ENCODE measurements at regions not wholly inside any gene's neighbourhood (a gene's known extent, or its start where the extent isn't known, plus 50 kb on each side); places are given as distances from the start of the nearest gene placed in this dataset.

GRCh38 chr18:77520767-77521166 lies 271.1 kb downstream of the GALR1 start:
- DNase-seq (ENCODE audit: low read depth), result no peak

DNA sequence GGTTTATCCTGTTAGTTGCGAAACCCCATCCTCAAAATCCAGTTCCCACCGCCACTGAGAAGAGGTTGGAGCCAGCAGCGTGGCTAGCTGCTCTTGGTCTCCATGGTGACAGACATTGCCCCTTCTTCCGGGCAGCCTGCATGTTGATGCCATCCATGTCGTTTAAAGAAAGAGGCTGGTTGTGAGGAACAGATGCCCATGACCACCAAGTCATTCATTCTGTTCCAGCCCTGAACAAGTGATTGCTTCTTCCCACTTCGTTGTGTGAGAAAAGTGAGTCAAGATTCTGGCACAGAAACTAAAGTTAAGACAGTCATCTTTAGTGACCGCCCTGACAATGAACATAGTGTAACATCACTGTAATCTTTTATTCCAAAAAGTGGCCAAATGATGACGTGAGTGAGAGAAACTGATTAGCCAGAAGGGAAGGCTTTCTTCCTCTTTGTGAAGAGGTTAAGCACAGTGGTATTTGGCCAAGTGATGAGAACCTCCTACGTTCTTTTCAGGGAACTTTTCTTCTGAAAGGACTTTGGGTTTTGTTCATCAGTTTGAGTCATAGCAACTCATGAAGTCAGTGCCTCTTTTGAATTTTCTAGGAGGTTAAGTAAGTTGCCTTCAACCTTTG lies 272.5 kb downstream of the GALR1 start:
- no peak for DNase-seq (ENCODE audit: low read depth)

GRCh38 chr18:77524909-77525308 lies 275.3 kb downstream of the GALR1 start:
- no peak for DNase-seq (ENCODE audit: low read depth)

DNA sequence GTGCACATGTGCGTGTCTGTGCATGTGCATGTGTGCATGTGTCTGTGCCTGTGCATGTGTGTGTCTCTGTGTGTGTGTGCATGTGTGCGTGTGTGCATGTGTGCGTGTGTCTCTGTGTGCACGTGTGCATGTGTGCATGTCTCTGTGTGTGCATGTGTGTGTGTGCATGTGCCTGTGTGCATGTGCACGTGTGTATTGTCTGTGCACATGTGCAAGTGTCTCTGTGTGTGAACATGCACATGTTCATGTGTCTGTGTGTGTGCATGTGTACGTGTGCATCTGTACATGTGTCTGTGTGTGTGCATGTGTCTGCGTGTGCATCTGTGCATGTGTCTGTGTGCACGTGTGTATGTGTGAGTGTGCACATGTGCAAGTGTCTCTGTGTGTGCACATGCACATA lies 277.3 kb downstream of the GALR1 start:
- no peak for DNase-seq (ENCODE audit: low read depth)

GRCh38 chr18:77528872-77529271 lies 279.2 kb downstream of the GALR1 start:
- DNase-seq (ENCODE audit: low read depth), result no peak

- no peak for DNase-seq (ENCODE audit: low read depth)
Measured at GRCh38 chr18:77529492-77530176, 280.0 kb downstream of the GALR1 start.

DNA sequence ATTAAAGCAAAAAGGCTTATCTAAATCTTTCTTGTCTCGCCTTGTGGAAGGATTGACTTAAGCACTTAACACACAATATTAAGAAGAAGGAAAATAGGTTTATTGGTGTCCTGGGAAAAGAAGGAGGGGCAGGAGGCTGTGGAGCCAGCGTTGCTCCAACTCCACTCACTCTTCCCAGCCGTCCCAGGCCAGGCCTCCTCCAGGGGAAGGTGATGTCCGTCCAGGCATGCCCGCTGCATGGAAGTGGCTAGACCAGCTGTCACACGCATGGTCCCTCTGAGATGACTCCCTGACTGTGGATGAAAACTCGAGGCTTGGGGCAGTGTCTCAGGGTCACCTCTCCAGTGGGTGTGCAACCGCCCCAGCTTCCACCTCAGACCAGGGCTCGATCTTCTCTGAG lies 281.1 kb downstream of the GALR1 start:
- DNase-seq (ENCODE audit: low read depth), result no peak

- DNase-seq (ENCODE audit: low read depth), result no peak
Measured at GRCh38 chr18:77539860-77540259, 290.2 kb downstream of the GALR1 start.

- DNase-seq (ENCODE audit: low read depth), result no peak
Measured at GRCh38 chr18:77544792-77545191, 295.1 kb downstream of the GALR1 start.

GRCh38 chr18:77547757-77548156 lies 298.1 kb downstream of the GALR1 start:
- DNase-seq (ENCODE audit: low read depth), result no peak

- no peak for DNase-seq (ENCODE audit: low read depth)
Measured at GRCh38 chr18:77548790-77549420, 299.3 kb downstream of the GALR1 start.

- DNase-seq (ENCODE audit: low read depth), result no peak
Measured at GRCh38 chr18:77550625-77551024, 301.0 kb downstream of the GALR1 start.

- DNase-seq (ENCODE audit: low read depth), result no peak
Measured at GRCh38 chr18:77551055-77551454, 301.4 kb downstream of the GALR1 start.

DNA sequence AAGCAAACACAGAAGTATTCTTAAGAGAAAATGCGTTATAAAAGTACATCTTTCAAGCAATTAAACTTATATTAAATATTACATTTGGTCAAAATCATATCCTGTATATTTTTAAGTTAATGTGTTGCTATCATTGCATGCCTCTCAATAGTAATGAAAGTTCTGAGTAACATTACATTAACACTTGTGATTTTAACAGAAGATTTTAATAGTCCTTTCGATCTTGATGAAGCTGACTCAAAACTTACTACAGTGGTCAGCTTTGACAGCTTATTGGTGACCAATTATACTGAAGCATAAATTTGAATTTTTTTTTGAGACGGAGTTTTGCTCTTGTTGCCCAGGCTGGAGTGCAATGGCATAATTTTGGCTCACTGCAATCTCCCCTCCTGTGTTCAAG lies 303.3 kb downstream of the GALR1 start:
- DNase-seq (ENCODE audit: low read depth), result no peak

- DNase-seq (ENCODE audit: low read depth), result no peak
Measured at GRCh38 chr18:77554061-77554460, 304.4 kb downstream of the GALR1 start.

GRCh38 chr18:77557046-77557587 lies 307.5 kb downstream of the GALR1 start:
- DNase-seq (ENCODE audit: low read depth), result no peak

DNA sequence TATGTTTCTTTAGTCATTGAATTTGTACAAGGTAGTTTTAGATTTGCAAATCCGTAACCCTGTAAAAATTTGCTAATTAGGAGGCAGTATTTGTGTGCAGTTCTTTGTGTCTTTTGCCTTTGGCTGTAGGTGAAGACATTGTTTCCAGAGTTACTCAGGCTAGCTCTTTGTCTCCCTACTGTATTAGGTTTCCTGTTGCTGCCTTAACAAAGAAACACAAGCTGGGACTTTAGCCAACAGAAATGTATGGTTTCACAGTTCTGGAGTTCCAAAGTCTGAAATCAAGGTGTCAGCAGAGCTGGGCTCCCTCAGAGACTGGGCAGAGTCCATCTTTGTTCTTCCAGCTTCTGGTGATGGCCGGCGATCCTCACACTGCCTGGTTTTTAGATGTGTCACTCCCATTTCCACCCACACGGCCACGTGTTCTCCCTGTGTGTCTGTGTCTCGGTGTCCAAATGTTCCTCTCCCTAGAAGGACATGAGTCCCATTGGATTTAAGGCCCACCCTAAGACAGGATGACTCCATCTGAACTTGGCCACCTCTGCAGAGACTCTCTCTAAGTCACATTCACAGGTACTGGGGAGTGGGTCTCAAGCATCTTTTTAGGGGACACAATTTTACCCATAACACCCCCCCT lies 309.7 kb downstream of the GALR1 start:
- DNase-seq (ENCODE audit: low read depth), result no peak

GRCh38 chr18:77560341-77560992 lies 310.8 kb downstream of the GALR1 start:
- no peak for DNase-seq (ENCODE audit: low read depth)

GRCh38 chr18:77566604-77567003 lies 317.0 kb downstream of the GALR1 start:
- no peak for DNase-seq (ENCODE audit: low read depth)

DNA sequence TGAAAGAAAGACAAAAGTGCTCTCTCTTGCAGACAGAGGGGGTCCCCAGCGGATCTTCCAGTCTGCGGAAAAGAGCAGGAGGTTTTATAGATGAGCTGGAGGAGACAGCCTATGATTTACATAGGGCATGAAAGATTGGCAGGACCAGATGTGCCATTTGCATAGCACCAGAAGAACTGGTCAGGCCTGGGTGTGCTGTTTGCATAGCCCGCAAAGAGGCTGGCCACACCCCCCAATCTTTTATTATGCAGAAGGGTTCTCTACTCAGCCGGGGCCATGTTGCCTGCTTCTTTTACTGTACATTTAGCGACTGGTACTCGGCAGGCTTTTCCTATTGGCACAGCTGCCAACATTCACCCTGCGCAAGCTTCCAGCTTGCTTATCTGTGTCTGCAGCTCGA lies 317.6 kb downstream of the GALR1 start:
- no peak for DNase-seq (ENCODE audit: low read depth)

- no peak for DNase-seq (ENCODE audit: low read depth)
Measured at GRCh38 chr18:77571743-77572142, 322.1 kb downstream of the GALR1 start.

- no peak for DNase-seq (ENCODE audit: low read depth)
Measured at GRCh38 chr18:77572537-77572936, 322.9 kb downstream of the GALR1 start.

Measured in amniotic epithelial cell (primary cell).